ENCODE measurements at regions not wholly inside any gene's neighbourhood (a gene's known extent, or its start where the extent isn't known, plus 50 kb on each side); places are given as distances from the start of the nearest gene placed in this dataset.

GRCh38 chr5:5625491-5625890 is 203.0 kb downstream of the ICE1 start:
- H3K18ac ChIP-seq (ENCODE audit: extremely low read depth, low read length) = no peak overlapping the region
- H3K4me1 ChIP-seq (replicated peaks in 1 of 4; ENCODE audit: control insufficient read depth in 3 of 4, insufficient read depth in 4 of 4, low read length in 3 of 4) = no peaks in the 10 kb centered on the region
- no peak overlapping the region for H4K8ac ChIP-seq (ENCODE audit: extremely low read depth, insufficient read depth, low read length)
- H3K27ac ChIP-seq (ENCODE audit: low read depth, low read length) = no peak overlapping the region
- no peak overlapping the region for H3K4me3 ChIP-seq (ENCODE audit: extremely low read depth in 1 of 4, insufficient read depth in 2 of 4, low read depth in 3 of 4, low read length in 4 of 4)
- no peaks in the 10 kb centered on the region for H3K36me3 ChIP-seq (ENCODE audit: control insufficient read depth in 2 of 4, insufficient read depth in 4 of 4, low read length in 3 of 4)
- H2AK5ac ChIP-seq (ENCODE audit: low read depth, low read length) = no peak overlapping the region
- TF ChIP-seq HDAC6 (IDR thresholded peaks at IDR 0.05; ENCODE audit: low read depth, low read length) (no peak), TBP (IDR thresholded peaks at IDR 0.05; ENCODE audit: low read depth, low read length) (no peak), SP4 (IDR thresholded peaks at IDR 0.05; ENCODE audit: low read length) (no peak), FOSL1 (IDR thresholded peaks at IDR 0.05; ENCODE audit: insufficient read depth, low read depth, low read length) (no peak), TCF12 (IDR thresholded peaks at IDR 0.05; ENCODE audit: low read depth, low read length) (no peak), SUZ12 (IDR thresholded peaks at IDR 0.05; ENCODE audit: low read length) (no peak), HDAC2 (IDR thresholded peaks at IDR 0.05; ENCODE audit: borderline replicate concordance in 1 of 2, low read depth in 2 of 2, low read length in 2 of 2) (no peak)
- H3K79me2 ChIP-seq (ENCODE audit: control insufficient read depth in 1 of 2, insufficient read depth in 2 of 2, low read length in 2 of 2) = no peaks in the 10 kb centered on the region
- H2BK5ac ChIP-seq (ENCODE audit: low read depth, low read length) = no peak overlapping the region
- no peak overlapping the region for H3K23ac ChIP-seq (ENCODE audit: insufficient read length)
- CTCF ChIA-PET (ENCODE audit: partially characterized antibody) = no interaction called here
- H3K9me3 ChIP-seq (ENCODE audit: insufficient read depth in 2 of 2, low read depth in 1 of 2, low read length in 1 of 2) = peaks cover 19 to 30% of the 10 kb centered on the region in 2 experiments
- H3K27me3 ChIP-seq (replicated peaks in 1 of 4; ENCODE audit: control insufficient read depth in 3 of 4, extremely low read depth in 1 of 4, insufficient read depth in 3 of 4, low read length in 3 of 4) = no peaks in the 10 kb centered on the region
- no peak overlapping the region for H2BK15ac ChIP-seq (ENCODE audit: low read length)
- H2BK12ac ChIP-seq (ENCODE audit: low read depth, low read length) = no peak overlapping the region
- H2AFZ ChIP-seq (ENCODE audit: low read length) = no peak overlapping the region
- FAIRE-seq (no peak), DNase-seq (ENCODE audit: low read depth in 1 of 2, low spot score in 2 of 2) (no peak)
- H3K79me1 ChIP-seq (ENCODE audit: low read depth, low read length) = no peaks in the 10 kb centered on the region
- H4K5ac ChIP-seq (ENCODE audit: insufficient read length, low read depth, low read length) = no peak overlapping the region
- no peaks in the 10 kb centered on the region for H3K23me2 ChIP-seq (ENCODE audit: low read depth, low read length)
- no peak overlapping the region for H3K14ac ChIP-seq (ENCODE audit: insufficient read length)
- POLR2A ChIA-PET (ENCODE audit: partially characterized antibody) = no interaction called here
- no peak overlapping the region for H3K56ac ChIP-seq (replicated peaks; ENCODE audit: insufficient read length, low read depth, low read length)
- no peak overlapping the region for H3K9ac ChIP-seq (replicated peaks in 1 of 4; ENCODE audit: extremely low read depth in 1 of 4, low read depth in 3 of 4, low read length in 3 of 4)
- no peak overlapping the region for H2BK20ac ChIP-seq (ENCODE audit: low read length)
- H3K4me2 ChIP-seq (ENCODE audit: insufficient read depth in 1 of 2, low read depth in 2 of 2, low read length in 2 of 2) = no peak overlapping the region
- no peak overlapping the region for H2BK120ac ChIP-seq (replicated peaks; ENCODE audit: low read depth, low read length)
- H4K91ac ChIP-seq (replicated peaks; ENCODE audit: insufficient read length, low read length) = no peak overlapping the region
- WGBS, 2 experiments (ENCODE audit: extremely low coverage in 1 of 2, insufficient coverage in 1 of 2, insufficient read length in 1 of 2, insufficient replicate concordance in 2 of 2, low coverage in 1 of 2, low lambda C conversion rate in 2 of 2, missing lambda C conversion rate in 1 of 2) = 81% methylated on average over 3 of the region's 3 CpGs; no CpG with 5 or more reads in 1 of the 2 experiments
- H3K4ac ChIP-seq (replicated peaks; ENCODE audit: insufficient read length, low read depth, low read length) = no peak overlapping the region
- no peaks in the 10 kb centered on the region for H4K20me1 ChIP-seq (replicated peaks in 1 of 2; ENCODE audit: control insufficient read depth in 1 of 2, insufficient read depth in 2 of 2, low read length in 2 of 2)

Measured in H1 (cell line).